ENCODE measurements at regions not wholly inside any gene's neighbourhood (a gene's known extent, or its start where the extent isn't known, plus 50 kb on each side); places are given as distances from the start of the nearest gene placed in this dataset.

GRCh38 chr20:7667194-7667593, 273.1 kb downstream of the HAO1 start:
- TF ChIP-seq SPI1 (IDR thresholded peaks at IDR 0.05; ENCODE audit: low read depth, low read length) (no peak), POLR2A (IDR thresholded peaks at IDR 0.05; ENCODE audit: low read depth, low read length) (no peak), POLR2AphosphoS5 (IDR thresholded peaks at IDR 0.05; ENCODE audit: low read depth, low read length) (no peak), TAF1 (IDR thresholded peaks at IDR 0.05; ENCODE audit: low read depth, low read length) (no peak), PAX5 (IDR thresholded peaks at IDR 0.05; ENCODE audit: insufficient read depth, low read length, severe bottlenecking) (no peak), POU2F2 (IDR thresholded peaks at IDR 0.05; ENCODE audit: low read depth, low read length) (no peak)

Measured in GM12891 (cell line).